ENCODE measurements at regions not wholly inside any gene's neighbourhood (a gene's known extent, or its start where the extent isn't known, plus 50 kb on each side); places are given as distances from the start of the nearest gene placed in this dataset.
A peak's percentile ranks its signal among the peaks of the same experiment; 100 is the strongest.

DNA sequence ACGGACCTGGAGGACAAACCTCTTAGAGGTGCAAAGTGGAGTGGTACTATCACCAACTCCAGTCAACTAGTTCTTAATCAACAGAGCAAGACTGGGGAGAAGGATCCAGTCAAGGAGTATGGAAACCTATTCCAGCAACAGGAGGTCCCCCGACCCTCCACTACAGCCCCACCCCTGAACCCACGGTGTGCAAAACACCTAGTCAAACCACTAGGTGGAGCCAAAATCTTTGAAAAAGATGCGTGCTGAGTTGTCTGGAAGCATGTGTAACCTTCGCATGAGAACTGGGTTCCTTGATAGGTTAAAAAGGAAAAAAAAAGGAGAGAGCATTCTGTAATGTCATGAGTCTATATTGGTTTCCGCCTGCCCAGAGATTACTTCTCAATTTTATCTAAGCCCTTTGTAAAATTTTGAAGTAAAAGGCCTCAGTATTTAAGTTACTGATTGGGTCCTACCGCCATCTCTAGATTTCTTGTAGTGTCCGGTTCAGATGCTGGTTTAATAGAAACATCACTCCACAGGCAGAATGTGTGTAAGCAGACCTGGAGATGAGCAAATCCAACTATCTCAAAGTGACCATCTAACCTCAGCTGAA is 81.9 kb upstream of the HAO2 start:
- TF ChIP-seq, protein P1, sequence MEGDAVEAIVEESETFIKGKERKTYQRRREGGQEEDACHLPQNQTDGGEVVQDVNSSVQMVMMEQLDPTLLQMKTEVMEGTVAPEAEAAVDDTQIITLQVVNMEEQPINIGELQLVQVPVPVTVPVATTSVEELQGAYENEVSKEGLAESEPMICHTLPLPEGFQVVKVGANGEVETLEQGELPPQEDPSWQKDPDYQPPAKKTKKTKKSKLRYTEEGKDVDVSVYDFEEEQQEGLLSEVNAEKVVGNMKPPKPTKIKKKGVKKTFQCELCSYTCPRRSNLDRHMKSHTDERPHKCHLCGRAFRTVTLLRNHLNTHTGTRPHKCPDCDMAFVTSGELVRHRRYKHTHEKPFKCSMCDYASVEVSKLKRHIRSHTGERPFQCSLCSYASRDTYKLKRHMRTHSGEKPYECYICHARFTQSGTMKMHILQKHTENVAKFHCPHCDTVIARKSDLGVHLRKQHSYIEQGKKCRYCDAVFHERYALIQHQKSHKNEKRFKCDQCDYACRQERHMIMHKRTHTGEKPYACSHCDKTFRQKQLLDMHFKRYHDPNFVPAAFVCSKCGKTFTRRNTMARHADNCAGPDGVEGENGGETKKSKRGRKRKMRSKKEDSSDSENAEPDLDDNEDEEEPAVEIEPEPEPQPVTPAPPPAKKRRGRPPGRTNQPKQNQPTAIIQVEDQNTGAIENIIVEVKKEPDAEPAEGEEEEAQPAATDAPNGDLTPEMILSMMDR (conservative IDR thresholded peaks at IDR 0.05; ENCODE audit: low read length) = peak; percentile 85
- no peak for TF ChIP-seq EZH2phosphoT487 (IDR thresholded peaks at IDR 0.05; ENCODE audit: borderline replicate concordance)

All from Loucy (cell line).